Thyroid gland (tissue), 4 donors: ENCODE measurements at regions not wholly inside any gene's neighbourhood (a gene's known extent, or its start where the extent isn't known, plus 50 kb on each side); places are given as distances from the start of the nearest gene placed in this dataset.

Experiments used
- POLR2A ChIP-seq, 2 donors: fragments of 450-650 bp; IDR thresholded peaks; one replicate each; pipeline ENCODE4 v1.6.1; 2017; ENCODE audit warnings: antibody characterized with exemption in 2 of 2, mild to moderate bottlenecking in 2 of 2, moderate library complexity in 1 of 2
- TF ChIP-seq, protein P1 (sequence below), 6 experiments: fragments of 200-600 bp in 3 of 6; fragments of 450-650 bp in 3 of 6; sonication (generic) in 3 of 6; IDR thresholded peaks; one replicate each; pipeline ENCODE4 v1.5.1; 2016 to 2019; ENCODE audit warnings: antibody characterized with exemption in 6 of 6, mild to moderate bottlenecking in 2 of 6, inconsistent platforms in 1 of 6, moderate library complexity in 1 of 6

DNA sequence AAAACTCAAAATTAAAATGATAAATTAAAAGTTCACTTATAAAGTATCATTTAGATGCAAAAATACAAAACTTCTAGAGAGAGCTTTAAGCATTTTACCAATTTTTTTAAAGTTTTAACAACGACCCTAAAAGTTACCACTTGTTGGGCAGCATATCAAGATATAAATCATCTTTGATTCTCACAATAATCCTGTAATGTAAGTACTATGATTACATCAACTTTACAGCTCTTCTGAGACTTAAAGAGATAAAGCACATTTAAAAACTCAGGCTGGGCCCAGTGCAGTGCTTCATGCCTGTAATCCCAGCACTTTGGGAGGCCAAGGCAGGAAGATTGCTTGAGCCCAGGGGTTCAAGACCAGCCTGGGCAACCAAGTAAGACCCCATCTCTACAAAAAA lies 202.7 kb upstream of the GPC6 start:
- TF ChIP-seq, protein P1, sequence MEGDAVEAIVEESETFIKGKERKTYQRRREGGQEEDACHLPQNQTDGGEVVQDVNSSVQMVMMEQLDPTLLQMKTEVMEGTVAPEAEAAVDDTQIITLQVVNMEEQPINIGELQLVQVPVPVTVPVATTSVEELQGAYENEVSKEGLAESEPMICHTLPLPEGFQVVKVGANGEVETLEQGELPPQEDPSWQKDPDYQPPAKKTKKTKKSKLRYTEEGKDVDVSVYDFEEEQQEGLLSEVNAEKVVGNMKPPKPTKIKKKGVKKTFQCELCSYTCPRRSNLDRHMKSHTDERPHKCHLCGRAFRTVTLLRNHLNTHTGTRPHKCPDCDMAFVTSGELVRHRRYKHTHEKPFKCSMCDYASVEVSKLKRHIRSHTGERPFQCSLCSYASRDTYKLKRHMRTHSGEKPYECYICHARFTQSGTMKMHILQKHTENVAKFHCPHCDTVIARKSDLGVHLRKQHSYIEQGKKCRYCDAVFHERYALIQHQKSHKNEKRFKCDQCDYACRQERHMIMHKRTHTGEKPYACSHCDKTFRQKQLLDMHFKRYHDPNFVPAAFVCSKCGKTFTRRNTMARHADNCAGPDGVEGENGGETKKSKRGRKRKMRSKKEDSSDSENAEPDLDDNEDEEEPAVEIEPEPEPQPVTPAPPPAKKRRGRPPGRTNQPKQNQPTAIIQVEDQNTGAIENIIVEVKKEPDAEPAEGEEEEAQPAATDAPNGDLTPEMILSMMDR (IDR thresholded peaks at IDR 0.05), result no peak
- TF ChIP-seq POLR2A (IDR thresholded peaks at IDR 0.05), result no peak
